ENCODE measurements at regions not wholly inside any gene's neighbourhood (a gene's known extent, or its start where the extent isn't known, plus 50 kb on each side); places are given as distances from the start of the nearest gene placed in this dataset.

- Mint-ChIP-seq H3K27me3 (no peaks in the 10 kb centered on the region), H3K4me1 (no peaks in the 10 kb centered on the region), H3K36me3 (ENCODE audit: low read depth) (no peaks in the 10 kb centered on the region), H3K9me3 (peaks cover 14% of the 10 kb centered on the region), H3K27ac (no peak overlapping the region), H3K4me3 (no peak overlapping the region)
- ChIA-PET CTCF (no interaction called here), POLR2A (no interaction called here)
- DNase-seq = no peak
- intact Hi-C loops (cut with micrococcal nuclease) = no loop called here
- no peak for TF ChIP-seq CTCF (IDR thresholded peaks at IDR 0.05)
- ATAC-seq (ENCODE audit: low read depth) = no peak
These were observed 267.2 kb downstream of the TMEM114 start for GRCh38 chr16:8323153-8323552.

- Mint-ChIP-seq H3K4me1 (no peaks in the 10 kb centered on the region), H3K9me3 (peaks cover 11% of the 10 kb centered on the region), H3K27me3 (no peaks in the 10 kb centered on the region), H3K36me3 (ENCODE audit: low read depth) (no peaks in the 10 kb centered on the region), H3K4me3 (no peak overlapping the region), H3K27ac (no peak overlapping the region)
- ChIA-PET POLR2A (no interaction called here), CTCF (no interaction called here)
- intact Hi-C loops (cut with micrococcal nuclease) = no loop called here
- TF ChIP-seq CTCF (IDR thresholded peaks at IDR 0.05) = no peak
- no peak for DNase-seq
- ATAC-seq (ENCODE audit: low read depth) = no peak
These were observed 270.2 kb downstream of the TMEM114 start for GRCh38 chr16:8320131-8320530.

- Mint-ChIP-seq H3K4me1 (no peaks in the 10 kb centered on the region), H3K27ac (no peak overlapping the region), H3K4me3 (no peak overlapping the region), H3K27me3 (no peaks in the 10 kb centered on the region), H3K36me3 (ENCODE audit: low read depth) (no peaks in the 10 kb centered on the region), H3K9me3 (peaks cover 7% of the 10 kb centered on the region)
- ChIA-PET CTCF (no interaction called here), POLR2A (no interaction called here)
- intact Hi-C loops (cut with micrococcal nuclease) = no loop called here
- ATAC-seq (ENCODE audit: low read depth) (no peak), DNase-seq (no peak)
- TF ChIP-seq CTCF (IDR thresholded peaks at IDR 0.05) = no peak
These were observed 279.5 kb downstream of the TMEM114 start for GRCh38 chr16:8310816-8311215.

GRCh38 chr16:8310323-8310722 is 280.0 kb downstream of the TMEM114 start:
- ChIA-PET POLR2A (no interaction called here), CTCF (no interaction called here)
- TF ChIP-seq CTCF (IDR thresholded peaks at IDR 0.05) = no peak
- Mint-ChIP-seq H3K9me3 (peaks cover 7% of the 10 kb centered on the region), H3K36me3 (ENCODE audit: low read depth) (no peaks in the 10 kb centered on the region), H3K4me3 (no peak overlapping the region), H3K27ac (no peak overlapping the region), H3K4me1 (no peaks in the 10 kb centered on the region), H3K27me3 (no peaks in the 10 kb centered on the region)
- ATAC-seq (ENCODE audit: low read depth) (no peak), DNase-seq (no peak)
- intact Hi-C loops (cut with micrococcal nuclease) = no loop called here

- H3K4me1 Mint-ChIP-seq = no peaks in the 10 kb centered on the region
- peaks cover 7% of the 10 kb centered on the region for H3K9me3 Mint-ChIP-seq
- no peak overlapping the region for H3K27ac Mint-ChIP-seq
- ATAC-seq (ENCODE audit: low read depth) = no peak
- H3K36me3 Mint-ChIP-seq (ENCODE audit: low read depth) = no peaks in the 10 kb centered on the region
- ChIA-PET CTCF (no interaction called here), POLR2A (no interaction called here)
- H3K27me3 Mint-ChIP-seq = no peaks in the 10 kb centered on the region
- intact Hi-C loops (cut with micrococcal nuclease) = no loop called here
- no peak overlapping the region for H3K4me3 Mint-ChIP-seq
- TF ChIP-seq CTCF (IDR thresholded peaks at IDR 0.05) = no peak
- DNase-seq = no peak
These were observed 285.1 kb downstream of the TMEM114 start for GRCh38 chr16:8305201-8305600.

Measured in activated B cell treated with CpG ODN at 0.5 μM for 24 hours (primary cell).